PC-9 (cell line): ENCODE measurements at regions not wholly inside any gene's neighbourhood (a gene's known extent, or its start where the extent isn't known, plus 50 kb on each side); places are given as distances from the start of the nearest gene placed in this dataset.
A peak's percentile ranks its signal among the peaks of the same experiment; 100 is the strongest.

Experiments used
- BruUV-seq: library from RNA; stranded (reverse); fragments of 400-500 nt; replicated peaks from 2 replicates; lab custom pipeline; 2021; lab: Mats Ljungman, UMichigan
- CTCF ChIA-PET: fragments of 300-600 bp; sonication (Branson Sonifier 250); formaldehyde crosslinking; loops from one replicate; lab custom pipeline; 2022; ENCODE audit warnings: antibody characterized with exemption; lab: Charles Lee
- POLR2A ChIA-PET: fragments of 300-600 bp; sonication (Branson Sonifier 250); formaldehyde crosslinking; loops from one replicate; lab custom pipeline; 2022; ENCODE audit warnings: antibody characterized with exemption; ENCODE audit not compliant: unreplicated experiment; lab: Charles Lee
- DNase-seq, 2 experiments: peaks; one replicate each; pipeline versions ENCODE4 v3.0.0 to v3.0.0-alpha.2; 2015 to 2022; ENCODE audit warnings: mixed read lengths in 1 of 2
- H2AFZ ChIP-seq: fragments of 200-600 bp; sonication (generic); 2 replicates; pipeline ENCODE4 v1.8.1; 2017; ENCODE audit warnings: antibody characterized with exemption
- H3F3A ChIP-seq: fragments of 200-600 bp; sonication (generic); 2 replicates; pipeline ENCODE4 v1.8.1; 2017; ENCODE audit warnings: antibody characterized with exemption, mild to moderate bottlenecking, low read depth; ENCODE audit not compliant: insufficient read depth
- H3K27ac ChIP-seq: fragments of 200-600 bp; sonication (generic); 2 replicates; pipeline ENCODE4 v1.6.1; 2016; ENCODE audit warnings: mixed run types
- H3K27me3 ChIP-seq: fragments of 200-600 bp; sonication (generic); 2 replicates; pipeline ENCODE4 v1.6.1; 2016; ENCODE audit warnings: low read depth, mixed run types; ENCODE audit not compliant: insufficient read depth
- H3K36me3 ChIP-seq: fragments of 200-600 bp; sonication (generic); 2 replicates; pipeline ENCODE4 v1.6.1; 2016; ENCODE audit warnings: low read depth, mixed run types
- H3K4me1 ChIP-seq: fragments of 200-600 bp; sonication (generic); replicated peaks from 2 replicates; pipeline ENCODE4 v1.6.1; 2016; ENCODE audit warnings: mixed run types; ENCODE audit not compliant: insufficient read depth
- H3K4me2 ChIP-seq: fragments of 200-600 bp; sonication (generic); 2 replicates; pipeline ENCODE4 v1.6.1; 2017; ENCODE audit warnings: mixed run types
- H3K4me3 ChIP-seq: fragments of 200-600 bp; sonication (generic); 2 replicates; pipeline ENCODE4 v1.6.1; 2016; ENCODE audit warnings: mixed run types
- H3K79me2 ChIP-seq: fragments of 200-600 bp; sonication (generic); 2 replicates; pipeline ENCODE4 v1.6.1; 2017; ENCODE audit warnings: low read depth, mixed run types
- H3K9me2 ChIP-seq: fragments of 200-600 bp; sonication (generic); 2 replicates; pipeline ENCODE4 v1.8.1; 2017; ENCODE audit warnings: mild to moderate bottlenecking; ENCODE audit not compliant: insufficient read depth
- H3K9me3 ChIP-seq: fragments of 200-600 bp; sonication (generic); 2 replicates; pipeline ENCODE4 v1.8.1; 2016; ENCODE audit warnings: low read depth; ENCODE audit not compliant: insufficient read depth
- H4K20me1 ChIP-seq: fragments of 200-600 bp; sonication (generic); 2 replicates; pipeline ENCODE4 v1.8.1; 2017; ENCODE audit not compliant: insufficient read depth
- CTCF ChIP-seq: fragments of 200-600 bp; sonication (generic); conservative IDR thresholded peaks from 2 replicates; pipeline ENCODE4 v1.6.1; 2017; ENCODE audit warnings: mixed run types, antibody characterized with exemption, mild to moderate bottlenecking, moderate library complexity
- EZH2 ChIP-seq: fragments of 200-600 bp; sonication (generic); IDR thresholded peaks from 2 replicates; pipeline ENCODE4 v1.8.0; 2017; ENCODE audit warnings: antibody characterized with exemption, low read depth
- intact Hi-C: fragments of 100-400 bp; cut with micrococcal nuclease; formaldehyde crosslinking; loops from one replicate; pipeline ENCODE4 v1.10.0; 2022; ENCODE audit not compliant: unreplicated experiment

GRCh38 chr11:81496601-81497000 is 1237.1 kb downstream of the FAM181B start:
- CTCF ChIA-PET = no interaction called here
- POLR2A ChIA-PET = no interaction called here
- Histone ChIP-seq H4K20me1 (no peaks in the 10 kb centered on the region), H3K4me2 (no peak overlapping the region), H3K4me3 (no peak overlapping the region), H2AFZ (no peak overlapping the region), H3K36me3 (no peaks in the 10 kb centered on the region), H3K9me3 (no peaks in the 10 kb centered on the region), H3K4me1 (no peaks in the 10 kb centered on the region), H3K79me2 (no peaks in the 10 kb centered on the region), H3F3A (no peaks in the 10 kb centered on the region), H3K9me2 (no peaks in the 10 kb centered on the region), H3K27me3 (no peaks in the 10 kb centered on the region), H3K27ac (no peak overlapping the region)
- BruUV-seq = no TSS peak
- intact Hi-C loops = no loop called here
- peak in 1 of 2 experiments; percentile 10 for DNase-seq
- TF ChIP-seq EZH2 (no peak), CTCF (no peak)

GRCh38 chr11:81495699-81496292 is 1237.9 kb downstream of the FAM181B start:
- H2AFZ ChIP-seq = no peak overlapping the region
- no peak overlapping the region for H3K27ac ChIP-seq
- ChIA-PET CTCF (no interaction called here), POLR2A (no interaction called here)
- no peak overlapping the region for H3K4me2 ChIP-seq
- no peak overlapping the region for H3K4me3 ChIP-seq
- no peaks in the 10 kb centered on the region for H3K4me1 ChIP-seq
- H3F3A ChIP-seq = no peaks in the 10 kb centered on the region
- H3K9me2 ChIP-seq = no peaks in the 10 kb centered on the region
- no peaks in the 10 kb centered on the region for H3K79me2 ChIP-seq
- no peaks in the 10 kb centered on the region for H3K36me3 ChIP-seq
- DNase-seq = no peak
- no peaks in the 10 kb centered on the region for H3K27me3 ChIP-seq
- no peaks in the 10 kb centered on the region for H4K20me1 ChIP-seq
- TF ChIP-seq EZH2 = no peak
- TF ChIP-seq CTCF = no peak
- intact Hi-C loops = no loop called here
- BruUV-seq = no TSS peak
- no peaks in the 10 kb centered on the region for H3K9me3 ChIP-seq

GRCh38 chr11:81494431-81494830 is 1239.2 kb downstream of the FAM181B start:
- no TSS peak for BruUV-seq
- Histone ChIP-seq H3K27ac (no peak overlapping the region), H3K4me2 (no peak overlapping the region), H2AFZ (no peak overlapping the region), H4K20me1 (no peaks in the 10 kb centered on the region), H3K9me2 (no peaks in the 10 kb centered on the region), H3K9me3 (no peaks in the 10 kb centered on the region), H3K27me3 (no peaks in the 10 kb centered on the region), H3K4me3 (no peak overlapping the region), H3K36me3 (no peaks in the 10 kb centered on the region), H3K4me1 (no peaks in the 10 kb centered on the region), H3K79me2 (no peaks in the 10 kb centered on the region), H3F3A (no peaks in the 10 kb centered on the region)
- TF ChIP-seq CTCF (no peak), EZH2 (no peak)
- no peak for DNase-seq
- CTCF ChIA-PET = no interaction called here
- POLR2A ChIA-PET = no interaction called here
- intact Hi-C loops = no loop called here
